ENCODE measurements at regions not wholly inside any gene's neighbourhood (a gene's known extent, or its start where the extent isn't known, plus 50 kb on each side); places are given as distances from the start of the nearest gene placed in this dataset.

- TF ChIP-seq POLR2A (IDR thresholded peaks at IDR 0.05) (no peak), CTCF (IDR thresholded peaks at IDR 0.05) (no peak), POLR2AphosphoS5 (IDR thresholded peaks at IDR 0.05) (no peak)
These were observed 1804.7 kb downstream of the STIM2 start for GRCh38 chr4:28665306-28665705.
